D721Med (cell line): ENCODE measurements at regions not wholly inside any gene's neighbourhood (a gene's known extent, or its start where the extent isn't known, plus 50 kb on each side); places are given as distances from the start of the nearest gene placed in this dataset.

ENCODE experiments used
- DNase-seq: peaks from one replicate; pipeline ENCODE4 v3.0.0; 2011; ENCODE audit warnings: low spot score; ENCODE audit not compliant: insufficient read length
- FAIRE-seq: peaks from 2 replicates; lab custom pipeline; 2011; peaks lifted over from hg19 to GRCh38; lab: Jason Lieb, UNC
- TF ChIP-seq, protein P1 (sequence below): IDR thresholded peaks from 2 replicates; pipeline ENCODE4 v1.5.1; 2012; ENCODE audit warnings: mild to moderate bottlenecking, control low read depth; ENCODE audit not compliant: insufficient read depth; ENCODE audit errors: missing control alignments

DNA sequence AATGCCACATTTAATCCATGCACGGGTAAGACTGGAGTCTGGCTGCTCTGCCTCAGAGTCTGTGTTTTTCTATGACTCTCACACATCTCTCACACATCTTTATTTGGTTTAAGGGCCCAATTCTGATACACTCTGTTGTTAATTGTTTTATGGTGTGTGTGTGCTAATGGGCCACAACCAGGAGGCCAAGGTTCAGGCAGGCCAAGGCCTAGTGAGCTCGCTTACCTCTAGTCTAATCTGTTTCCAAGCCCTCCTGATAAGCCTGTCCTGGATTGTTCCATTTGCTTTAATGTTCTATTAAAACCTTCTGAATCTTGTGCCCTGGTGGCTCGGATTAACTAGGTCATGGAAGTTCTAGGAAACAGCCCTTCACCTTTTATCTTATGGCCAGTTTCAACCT is 445.4 kb upstream of the DPH6 start:
- FAIRE-seq, result no peak
- no peak for DNase-seq
- TF ChIP-seq, protein P1, sequence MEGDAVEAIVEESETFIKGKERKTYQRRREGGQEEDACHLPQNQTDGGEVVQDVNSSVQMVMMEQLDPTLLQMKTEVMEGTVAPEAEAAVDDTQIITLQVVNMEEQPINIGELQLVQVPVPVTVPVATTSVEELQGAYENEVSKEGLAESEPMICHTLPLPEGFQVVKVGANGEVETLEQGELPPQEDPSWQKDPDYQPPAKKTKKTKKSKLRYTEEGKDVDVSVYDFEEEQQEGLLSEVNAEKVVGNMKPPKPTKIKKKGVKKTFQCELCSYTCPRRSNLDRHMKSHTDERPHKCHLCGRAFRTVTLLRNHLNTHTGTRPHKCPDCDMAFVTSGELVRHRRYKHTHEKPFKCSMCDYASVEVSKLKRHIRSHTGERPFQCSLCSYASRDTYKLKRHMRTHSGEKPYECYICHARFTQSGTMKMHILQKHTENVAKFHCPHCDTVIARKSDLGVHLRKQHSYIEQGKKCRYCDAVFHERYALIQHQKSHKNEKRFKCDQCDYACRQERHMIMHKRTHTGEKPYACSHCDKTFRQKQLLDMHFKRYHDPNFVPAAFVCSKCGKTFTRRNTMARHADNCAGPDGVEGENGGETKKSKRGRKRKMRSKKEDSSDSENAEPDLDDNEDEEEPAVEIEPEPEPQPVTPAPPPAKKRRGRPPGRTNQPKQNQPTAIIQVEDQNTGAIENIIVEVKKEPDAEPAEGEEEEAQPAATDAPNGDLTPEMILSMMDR, result no peak

DNA sequence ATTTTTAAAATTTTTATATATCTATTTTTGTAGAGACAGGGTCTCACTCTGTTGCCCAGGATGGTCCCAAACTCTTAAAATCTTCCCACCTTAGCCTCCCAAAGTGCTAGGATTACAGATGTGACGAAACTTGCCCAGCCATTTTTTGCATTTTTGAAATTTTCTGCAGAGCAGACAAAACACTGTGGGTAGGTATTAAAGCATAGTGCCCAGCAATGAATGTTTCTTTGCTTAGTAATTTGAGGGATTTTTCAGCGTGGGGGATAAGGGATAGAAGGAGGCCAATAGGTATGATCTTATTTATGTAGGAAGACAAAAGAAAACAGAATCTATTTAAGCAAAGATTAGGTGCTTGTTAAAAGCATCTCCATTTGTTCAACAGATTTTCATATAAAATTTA is 446.8 kb upstream of the DPH6 start:
- TF ChIP-seq, protein P1, result no peak
- DNase-seq (no peak), FAIRE-seq (no peak)

DNA sequence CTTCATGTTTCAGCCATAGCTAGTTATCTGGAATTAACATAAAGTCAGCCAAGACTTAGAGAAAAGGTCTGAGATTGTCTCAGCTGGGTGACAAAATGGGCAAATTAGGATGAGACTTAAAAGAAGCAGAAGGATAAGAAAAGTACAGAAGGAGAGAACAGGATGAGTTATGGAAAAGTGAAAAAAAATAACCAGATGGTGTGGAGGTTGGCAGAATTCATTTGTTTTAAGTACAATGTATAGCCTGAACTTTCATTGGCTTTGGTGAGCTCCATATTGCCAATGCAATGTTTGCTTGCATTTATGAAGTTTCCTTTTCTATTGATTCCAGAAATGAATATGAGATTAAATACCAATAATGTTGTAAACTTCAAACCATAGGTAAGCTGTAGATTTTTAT is 447.2 kb upstream of the DPH6 start:
- TF ChIP-seq, protein P1, result no peak
- DNase-seq, result no peak
- FAIRE-seq, result no peak

DNA sequence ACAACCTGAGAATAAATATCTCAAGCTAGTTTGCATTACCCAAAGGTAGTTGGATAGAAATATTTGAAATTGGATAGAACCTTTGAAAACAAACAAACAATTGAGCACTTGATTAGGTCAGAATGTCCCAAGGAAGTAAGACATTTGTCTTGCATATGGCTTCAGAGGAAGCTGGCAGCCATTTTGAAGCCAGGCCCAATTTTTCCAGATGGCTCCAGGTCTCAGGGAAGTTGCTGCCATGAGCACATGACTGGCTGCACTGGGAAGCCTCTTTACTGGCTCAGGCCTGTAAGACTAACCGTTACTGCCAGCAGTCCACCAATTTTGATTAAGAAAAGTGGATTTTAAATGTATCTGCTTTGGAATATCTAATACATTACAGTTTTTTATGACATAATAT is 448.9 kb upstream of the DPH6 start:
- no peak for DNase-seq
- no peak for FAIRE-seq
- TF ChIP-seq, protein P1, result no peak

DNA sequence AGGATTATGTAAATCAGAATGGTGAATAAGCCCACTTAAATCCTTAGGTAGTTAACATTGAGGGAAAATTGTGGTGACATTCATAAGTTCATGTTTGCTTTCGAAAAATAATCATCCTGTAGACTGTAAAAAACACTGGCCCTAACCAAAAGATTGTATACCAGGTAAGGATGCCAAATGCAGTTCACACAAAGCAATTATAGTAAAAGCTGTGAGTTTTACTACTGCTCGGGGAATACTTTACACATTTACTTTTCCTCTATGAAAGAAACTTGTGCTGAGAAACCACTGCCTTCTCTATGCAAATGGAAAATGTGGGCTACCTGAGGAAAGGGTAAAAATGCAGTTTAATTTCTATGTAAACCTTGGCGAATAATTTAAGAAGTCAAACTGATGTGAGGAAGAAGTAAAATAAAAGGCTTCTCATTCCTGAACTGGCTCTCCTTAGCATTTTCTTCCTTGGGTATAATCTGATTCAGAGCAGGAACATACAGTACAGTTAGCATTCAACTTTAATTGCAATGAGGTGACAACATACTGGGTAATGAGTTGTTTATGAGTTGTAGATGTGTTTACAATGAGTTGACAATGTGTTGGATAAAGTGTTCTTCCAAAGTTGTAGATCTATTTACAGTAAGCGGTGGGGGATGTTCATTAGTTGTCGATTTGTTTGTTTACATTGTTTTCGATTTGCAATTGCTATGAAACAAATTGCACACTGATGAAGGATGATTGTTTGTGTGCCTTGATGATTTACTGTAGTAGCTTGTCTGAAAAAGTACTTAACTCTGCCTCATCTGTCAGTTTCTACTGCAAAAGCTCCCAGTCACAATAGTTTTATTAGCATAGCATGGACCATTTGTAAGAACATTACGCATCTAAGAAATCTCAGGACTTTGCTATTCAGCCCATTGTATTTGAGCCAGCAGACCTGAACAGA is 453.0 kb upstream of the DPH6 start:
- peak; percentile 46 for FAIRE-seq

DNA sequence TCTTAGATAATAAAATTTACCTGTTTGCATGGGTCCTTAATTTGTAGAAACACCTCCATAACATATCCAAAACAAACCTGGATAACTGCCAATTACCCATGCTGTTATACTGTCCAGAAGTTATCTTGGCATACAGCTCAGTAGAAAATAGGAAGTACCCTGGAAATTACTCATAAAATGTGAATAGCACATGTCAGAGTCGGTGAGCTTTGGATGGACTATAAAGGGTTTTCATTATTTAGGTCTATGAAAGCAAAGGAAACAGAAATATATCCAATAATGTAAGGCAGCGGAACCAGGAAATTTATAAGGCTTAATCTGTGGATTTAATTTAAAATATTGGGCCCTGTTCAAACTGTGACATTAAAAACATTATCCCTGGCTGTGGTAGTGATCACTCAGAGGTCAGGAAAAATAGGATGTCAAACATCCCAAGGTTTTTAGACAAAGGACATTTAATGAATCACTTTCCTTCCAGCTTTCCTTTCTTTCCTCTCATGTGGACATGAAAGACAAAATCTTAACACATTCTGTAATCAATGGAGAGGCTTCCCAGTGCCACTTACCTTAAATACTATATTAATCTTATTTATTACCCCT is 459.0 kb upstream of the DPH6 start:
- TF ChIP-seq, protein P1, result no peak
- FAIRE-seq, result no peak
- no peak for DNase-seq

More for the DNA sequence above, 453.0 kb upstream of the DPH6 start:
- no peak for DNase-seq
- TF ChIP-seq, protein P1, result no peak

DNA sequence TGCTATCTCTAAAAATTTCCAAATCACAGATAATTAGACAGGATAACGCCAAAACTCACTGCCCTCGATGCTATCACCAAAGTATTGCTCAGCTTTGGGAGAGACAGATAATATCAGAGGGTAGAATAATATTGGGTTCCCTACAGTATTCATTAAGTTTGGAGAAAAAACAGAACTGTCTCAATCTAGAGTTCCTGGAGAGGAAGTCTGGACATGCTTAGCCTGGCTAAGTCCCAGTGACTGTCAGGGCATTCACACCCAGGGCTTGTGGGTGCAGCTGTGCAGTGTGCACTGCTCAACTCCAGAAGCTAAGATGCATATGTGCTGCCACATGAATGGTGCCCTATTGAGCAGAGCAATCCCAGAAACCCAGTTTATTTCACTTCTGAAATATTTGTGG is 459.6 kb upstream of the DPH6 start:
- TF ChIP-seq, protein P1, result no peak
- DNase-seq (no peak), FAIRE-seq (no peak)
